HG03354 (cell line): ENCODE measurements at regions not wholly inside any gene's neighbourhood (a gene's known extent, or its start where the extent isn't known, plus 50 kb on each side); places are given as distances from the start of the nearest gene placed in this dataset.

Experiments used
- ATAC-seq: cut with Tn5 transposase; IDR thresholded peaks from one replicate; pipeline ENCODE4 v1.9.1; 2021; ENCODE audit warnings: mild to moderate bottlenecking; ENCODE audit not compliant: unreplicated experiment, poor library complexity, severe bottlenecking

DNA sequence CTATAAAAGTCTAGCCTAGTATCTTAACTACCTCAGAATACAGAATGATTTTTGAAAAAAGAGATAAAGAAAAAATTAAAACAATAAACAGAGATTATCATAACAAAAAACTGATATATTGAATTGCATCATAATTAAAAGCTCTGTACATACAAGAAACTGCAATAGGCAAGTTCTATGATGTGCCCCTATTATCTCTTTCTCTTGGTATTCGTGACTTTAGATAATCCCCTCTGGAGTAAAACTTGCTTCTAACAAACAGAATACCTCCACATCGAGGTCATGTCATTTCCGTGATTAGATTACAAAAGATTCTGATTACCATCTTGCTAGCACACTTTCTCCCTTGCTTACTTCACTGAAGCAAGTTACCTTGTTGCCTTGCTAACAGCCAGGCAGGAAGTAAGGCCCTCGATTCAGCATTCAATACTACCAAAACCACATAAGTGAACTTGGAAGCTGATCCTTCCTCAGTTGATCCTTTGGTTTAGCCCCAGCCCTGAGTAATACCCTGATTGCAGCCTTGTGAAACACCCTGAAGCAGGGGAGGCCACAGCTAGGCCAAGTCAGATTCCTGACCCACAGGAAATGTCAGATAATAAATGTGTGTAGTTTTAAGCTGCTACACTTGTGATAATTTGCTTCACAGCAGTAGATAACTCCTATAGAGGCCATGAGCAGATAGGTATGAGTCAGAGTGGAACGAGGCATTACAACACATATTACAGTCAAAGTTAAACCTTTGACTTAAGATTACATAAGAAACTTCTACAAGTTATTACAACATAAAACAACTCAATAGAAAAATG lies 53.7 kb upstream of the TMX4 start:
- ATAC-seq: no peak

DNA sequence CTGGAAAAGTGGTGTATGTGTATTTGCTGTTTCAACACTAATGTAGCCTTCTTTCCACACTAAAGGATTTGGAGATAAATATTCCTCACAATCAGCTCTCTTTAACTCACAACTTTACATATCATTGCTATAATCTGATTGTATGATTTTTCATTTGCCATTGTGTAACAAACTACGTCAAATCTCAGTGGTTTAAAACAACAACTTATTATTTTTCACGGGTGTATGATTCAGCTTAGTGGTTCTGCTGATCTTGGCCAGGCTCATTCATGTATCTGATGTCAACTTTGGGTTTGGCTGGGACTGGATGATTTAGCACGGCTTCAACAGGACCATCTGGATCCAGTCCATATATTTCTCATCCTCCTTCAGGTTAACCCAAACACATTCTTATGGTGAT lies 55.4 kb upstream of the TMX4 start:
- no peak for ATAC-seq

DNA sequence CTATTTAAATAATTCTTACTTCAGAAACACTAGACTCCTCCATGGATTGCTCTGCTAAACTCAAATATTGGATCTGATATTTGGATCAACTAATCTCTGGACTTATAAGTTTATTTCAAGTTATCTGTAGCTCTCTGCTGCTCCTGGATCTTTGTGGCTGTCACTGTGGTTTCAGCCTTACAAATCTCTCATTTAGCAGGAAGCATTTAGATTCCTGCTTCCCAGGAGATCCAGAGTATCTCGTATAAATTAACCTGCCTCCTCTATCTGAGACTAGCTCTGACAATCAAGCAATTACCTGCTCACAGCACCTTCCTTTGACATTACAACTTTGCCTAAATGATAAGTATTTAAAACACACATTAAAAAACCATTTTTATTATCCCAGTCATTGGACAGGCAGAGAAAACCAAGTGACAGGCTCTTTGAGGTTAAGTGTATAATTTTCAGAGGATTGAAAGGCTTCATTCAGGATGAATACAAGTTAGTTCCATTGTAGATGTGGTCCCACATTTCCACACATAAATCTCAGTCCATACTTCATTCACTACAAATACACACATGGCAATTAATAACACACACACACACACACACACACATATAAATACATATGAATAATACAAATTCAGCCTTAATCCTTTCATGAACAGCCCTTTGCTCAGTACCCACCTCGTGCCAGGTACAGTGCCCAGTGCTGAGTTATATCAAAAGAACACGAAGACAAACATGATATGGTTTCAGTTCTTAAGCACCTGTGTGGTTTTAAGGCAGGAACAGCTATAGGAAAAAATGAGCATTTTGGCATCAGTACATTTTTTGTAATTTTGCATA lies 55.5 kb upstream of the PLCB1 start:
- no peak for ATAC-seq

DNA sequence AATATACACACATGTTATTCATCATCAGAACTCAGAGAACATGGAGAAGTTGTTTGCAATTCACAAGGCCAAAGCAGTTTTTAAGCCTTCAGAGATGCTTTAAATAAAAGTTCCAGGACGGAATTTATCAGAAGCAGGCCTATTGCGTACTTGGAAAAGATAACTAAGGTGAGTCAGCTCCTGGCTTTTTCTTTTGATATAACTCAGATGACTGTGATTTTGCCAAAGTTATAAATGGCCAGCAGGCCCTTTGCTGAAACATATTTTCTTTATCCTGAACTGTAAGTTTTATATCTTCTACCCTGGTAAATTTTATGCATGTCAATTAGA lies 55.0 kb upstream of the PLCB1 start:
- no peak for ATAC-seq

DNA sequence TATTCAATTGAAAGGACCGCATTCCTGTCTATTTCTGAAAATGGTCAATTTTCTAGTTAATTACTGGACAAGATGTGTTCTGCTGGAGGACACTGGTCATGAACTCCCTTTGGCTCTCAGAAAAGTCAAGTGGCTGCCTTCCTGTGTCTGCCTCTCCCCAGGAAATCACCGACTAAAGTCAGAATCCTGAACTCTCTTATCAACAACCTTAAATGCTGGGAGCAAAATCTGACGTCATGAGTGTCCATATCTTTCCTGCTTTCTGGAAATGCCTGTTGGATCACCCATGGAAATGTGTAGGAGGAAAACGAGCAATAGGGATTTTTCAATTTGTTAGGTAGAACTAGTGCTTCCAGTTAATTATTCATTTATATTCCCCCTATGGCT lies 53.5 kb upstream of the PLCB1 start:
- no peak for ATAC-seq

DNA sequence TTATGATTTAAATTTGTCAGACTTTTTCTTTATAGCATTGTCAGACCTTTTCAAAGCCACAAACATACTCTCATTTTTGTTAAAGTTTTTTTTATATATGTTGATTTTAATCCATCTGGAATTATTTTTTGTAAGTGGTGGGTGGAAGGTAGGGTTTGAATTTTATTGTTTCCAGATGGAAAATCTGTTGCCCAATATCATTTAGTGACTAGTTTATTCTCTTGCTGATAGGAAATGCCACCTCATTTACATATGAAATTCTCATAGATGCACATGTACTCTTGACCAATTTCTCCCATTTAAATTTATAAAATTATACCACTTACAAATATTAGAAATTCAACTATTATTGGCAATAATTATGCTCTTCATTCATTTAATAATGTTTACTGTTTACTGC lies 52.1 kb upstream of the PLCB1 start:
- ATAC-seq: no peak

DNA sequence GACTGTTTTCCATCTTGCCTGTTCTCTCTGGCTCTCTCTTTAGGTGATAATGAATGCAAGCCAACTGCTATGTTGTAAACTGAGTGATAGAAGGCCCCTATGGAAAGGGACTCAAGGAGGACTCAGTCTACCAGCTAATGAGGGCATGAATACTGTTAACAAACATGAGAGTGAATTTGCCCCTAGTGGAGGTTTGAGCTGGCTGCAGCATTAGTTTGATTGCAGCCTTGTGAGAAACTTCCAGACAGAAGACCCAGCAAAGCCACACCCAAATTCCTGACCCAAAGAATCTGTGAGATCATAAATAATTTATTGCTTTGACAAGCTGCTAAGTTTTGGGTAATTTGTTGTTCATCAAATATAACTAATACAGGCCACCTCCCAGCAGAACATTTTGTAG lies 50.0 kb upstream of the PLCB1 start:
- ATAC-seq: peak; percentile 52
